ENCODE measurements at regions not wholly inside any gene's neighbourhood (a gene's known extent, or its start where the extent isn't known, plus 50 kb on each side); places are given as distances from the start of the nearest gene placed in this dataset.

GRCh38 chr2:19846030-19846429 is 55.8 kb downstream of the TTC32 start:
- TF ChIP-seq POLR2A (IDR thresholded peaks at IDR 0.05; ENCODE audit: extremely low read depth, insufficient read length) (no peak), CTCF (IDR thresholded peaks at IDR 0.05; ENCODE audit: low read depth, low read length) (no peak), MAX (IDR thresholded peaks at IDR 0.05; ENCODE audit: low read depth, low read length) (no peak), MYC (IDR thresholded peaks at IDR 0.05; ENCODE audit: low read depth, low read length) (no peak)
